Neural progenitor cell (in vitro differentiated cells): ENCODE measurements at regions not wholly inside any gene's neighbourhood (a gene's known extent, or its start where the extent isn't known, plus 50 kb on each side); places are given as distances from the start of the nearest gene placed in this dataset.

Experiments used
- CTCF ChIP-seq: fragments of 200-600 bp; sonication (generic); IDR thresholded peaks from 2 replicates; pipeline ENCODE4 v1.5.1; 2017; ENCODE audit warnings: antibody characterized with exemption, mild to moderate bottlenecking
- EZH2 ChIP-seq: fragments of 200-600 bp; sonication (generic); IDR thresholded peaks from 2 replicates; pipeline ENCODE4 v1.6.1; 2017; ENCODE audit warnings: antibody characterized with exemption, mild to moderate bottlenecking, moderate library complexity
- EZH2phosphoT487 ChIP-seq: fragments of 200-600 bp; sonication (generic); IDR thresholded peaks from 2 replicates; pipeline ENCODE4 v1.6.1; 2017; ENCODE audit warnings: antibody characterized with exemption

GRCh38 chr20:39480276-39481043 is 518.3 kb downstream of the DHX35 start:
- TF ChIP-seq CTCF: no peak
- no peak for TF ChIP-seq EZH2phosphoT487
- no peak for TF ChIP-seq EZH2
